ENCODE measurements at regions not wholly inside any gene's neighbourhood (a gene's known extent, or its start where the extent isn't known, plus 50 kb on each side); places are given as distances from the start of the nearest gene placed in this dataset.

DNA sequence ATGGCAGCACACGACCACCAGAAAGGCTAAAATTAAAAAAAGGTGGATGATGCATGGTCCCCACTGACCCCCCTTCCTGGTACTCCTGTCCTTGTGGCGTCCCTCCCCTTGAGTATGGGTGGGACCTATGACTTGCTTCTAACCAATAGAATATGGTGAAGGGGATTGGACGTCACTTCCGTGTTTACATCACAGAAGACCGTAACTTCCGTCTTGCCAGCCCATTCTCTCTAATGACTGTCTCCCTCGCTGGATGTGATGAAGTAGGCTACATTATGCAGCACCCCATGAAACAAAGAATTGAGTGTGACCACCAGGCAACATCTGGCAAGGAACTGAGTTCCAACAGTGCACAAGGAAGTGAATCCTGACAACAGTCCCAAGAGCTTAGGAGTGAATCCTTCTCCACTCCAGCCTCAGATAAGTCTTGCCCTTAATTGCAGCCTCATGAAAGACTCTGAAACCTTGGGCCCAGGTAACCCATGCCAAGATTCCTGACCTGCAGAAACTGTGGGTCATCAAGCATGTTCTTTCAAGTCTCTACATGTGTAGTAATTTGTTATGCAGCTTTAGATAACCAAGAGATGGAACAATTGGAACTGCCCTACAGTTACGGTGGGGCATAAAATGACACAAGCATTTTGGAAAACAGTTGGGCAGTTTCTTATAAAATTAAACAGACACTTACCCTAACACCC, 80.1 kb upstream of the NPAS2 start:
- Histone ChIP-seq H3K4me2 (ENCODE audit: insufficient read depth, low read length) (no peak overlapping the region), H3K9me3 (replicated peaks; ENCODE audit: control insufficient read depth, insufficient read depth, low read length) (no peaks in the 10 kb centered on the region), H3K9me1 (replicated peaks; ENCODE audit: control insufficient read depth, extremely low read depth, insufficient read depth, low read length) (no peaks in the 10 kb centered on the region), H3K36me3 (ENCODE audit: control insufficient read depth in 2 of 2, extremely low read depth in 1 of 2, insufficient read depth in 2 of 2, low read length in 2 of 2) (no peaks in the 10 kb centered on the region), H3K9ac (replicated peaks; ENCODE audit: extremely low read depth, insufficient read depth, low read length) (no peak overlapping the region), H3K27ac (ENCODE audit: insufficient read depth, low read depth, low read length) (no peak overlapping the region), H3K4me3 (replicated peaks in 1 of 3; ENCODE audit: insufficient read depth in 1 of 3, low read depth in 1 of 3, low read length in 3 of 3) (no peak overlapping the region), H2AFZ (ENCODE audit: low read depth, low read length) (no peak overlapping the region), H3K4me1 (ENCODE audit: control insufficient read depth, extremely low read depth, insufficient read depth, low read length) (peaks cover 4% of the 10 kb centered on the region), H4K20me1 (replicated peaks; ENCODE audit: control insufficient read depth, extremely low read depth, insufficient read depth, low read length) (no peaks in the 10 kb centered on the region), H3K27me3 (ENCODE audit: control insufficient read depth in 2 of 2, insufficient read depth in 2 of 2, low read length in 2 of 2) (peaks cover 0 to 1% of the 10 kb centered on the region in 2 experiments), H3K79me2 (ENCODE audit: control insufficient read depth, insufficient read depth, low read length) (no peaks in the 10 kb centered on the region)
- BruUV-seq (replicated peaks) = no TSS peak
- TF ChIP-seq MYC (IDR thresholded peaks at IDR 0.05; ENCODE audit: low read depth, low read length) = no peak
- TF ChIP-seq EZH2 (IDR thresholded peaks at IDR 0.05; ENCODE audit: borderline replicate concordance, low read depth, low read length, severe bottlenecking) = no peak
- no peak for TF ChIP-seq POLR2AphosphoS5 (IDR thresholded peaks at IDR 0.05; ENCODE audit: insufficient read depth, low read depth, low read length)
- TF ChIP-seq GATA2 (IDR thresholded peaks at IDR 0.05; ENCODE audit: insufficient read depth, insufficient read length, low read depth, low read length) = no peak
- TF ChIP-seq CTCF (IDR thresholded peaks at IDR 0.05; ENCODE audit: extremely low read depth in 1 of 2, insufficient read depth in 1 of 2, low read depth in 1 of 2, low read length in 2 of 2) = no peak
- TF ChIP-seq FOS (IDR thresholded peaks at IDR 0.05; ENCODE audit: borderline replicate concordance, insufficient read depth, low read length) = no peak
- no peak for TF ChIP-seq MAX (IDR thresholded peaks at IDR 0.05; ENCODE audit: insufficient read depth, insufficient read length)
- TF ChIP-seq JUN (IDR thresholded peaks at IDR 0.05; ENCODE audit: borderline replicate concordance, insufficient read depth, insufficient read length, low read depth) = no peak
- TF ChIP-seq POLR2A (IDR thresholded peaks at IDR 0.05; ENCODE audit: low read depth, low read length) = no peak
- dilution Hi-C loops (cut with MboI; ENCODE audit: extremely low pct_ligation_motif_present, low sequenced_read_pairs) (no loop called here), intact Hi-C loops (cut with micrococcal nuclease) (loop anchor here (1.0 kb wide), 1 partner anchor 15 kb away; no protein-coding TSS in a partner anchor)
- FAIRE-seq (no peak), DNase-seq (ENCODE audit: low read depth, low spot score) (no peak)
- ChIA-PET POLR2A (no interaction called here), CTCF (interaction anchor here (1.2 to 1.3 kb wide), 2 partner anchors 10 to 28 kb away, joined by 3 to 4 read pairs; no protein-coding TSS in a partner anchor)
